Uterus (tissue), 2 donors: ENCODE measurements at regions not wholly inside any gene's neighbourhood (a gene's known extent, or its start where the extent isn't known, plus 50 kb on each side); places are given as distances from the start of the nearest gene placed in this dataset.

ENCODE experiments used
- POLR2A ChIP-seq, 2 donors: fragments of 450-650 bp; IDR thresholded peaks; one replicate each; pipeline ENCODE4 v1.6.1; 2016; ENCODE audit warnings: antibody characterized with exemption in 2 of 2, mild to moderate bottlenecking in 1 of 2, moderate library complexity in 1 of 2
- TF ChIP-seq, protein P1 (sequence below), 4 experiments: fragments of 200-600 bp in 2 of 4; fragments of 450-650 bp in 2 of 4; sonication (generic) in 2 of 4; IDR thresholded peaks; one replicate each; pipeline ENCODE4 v1.5.1; 2016 to 2019; ENCODE audit warnings: antibody characterized with exemption in 4 of 4, mild to moderate bottlenecking in 2 of 4, moderate library complexity in 1 of 4

DNA sequence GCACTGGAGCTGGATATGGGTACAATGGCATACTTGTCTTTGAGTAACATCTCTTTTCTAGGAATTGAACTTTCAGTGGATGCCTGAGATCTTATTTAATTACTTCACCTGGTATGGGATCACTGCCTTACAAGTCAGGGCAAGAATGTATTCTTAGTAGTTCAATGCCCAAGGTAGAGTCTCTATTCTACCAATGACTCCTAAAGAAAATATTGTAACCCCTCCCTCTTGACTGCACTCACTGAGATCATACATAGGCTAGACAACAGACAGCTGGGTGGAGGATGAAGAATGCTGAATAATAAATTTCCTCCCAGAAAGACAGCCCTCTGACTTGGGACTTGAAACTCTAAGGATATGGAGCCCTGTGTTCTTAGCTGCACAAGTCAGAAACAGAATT lies 1216.3 kb upstream of the ACO1 start:
- TF ChIP-seq, protein P1, sequence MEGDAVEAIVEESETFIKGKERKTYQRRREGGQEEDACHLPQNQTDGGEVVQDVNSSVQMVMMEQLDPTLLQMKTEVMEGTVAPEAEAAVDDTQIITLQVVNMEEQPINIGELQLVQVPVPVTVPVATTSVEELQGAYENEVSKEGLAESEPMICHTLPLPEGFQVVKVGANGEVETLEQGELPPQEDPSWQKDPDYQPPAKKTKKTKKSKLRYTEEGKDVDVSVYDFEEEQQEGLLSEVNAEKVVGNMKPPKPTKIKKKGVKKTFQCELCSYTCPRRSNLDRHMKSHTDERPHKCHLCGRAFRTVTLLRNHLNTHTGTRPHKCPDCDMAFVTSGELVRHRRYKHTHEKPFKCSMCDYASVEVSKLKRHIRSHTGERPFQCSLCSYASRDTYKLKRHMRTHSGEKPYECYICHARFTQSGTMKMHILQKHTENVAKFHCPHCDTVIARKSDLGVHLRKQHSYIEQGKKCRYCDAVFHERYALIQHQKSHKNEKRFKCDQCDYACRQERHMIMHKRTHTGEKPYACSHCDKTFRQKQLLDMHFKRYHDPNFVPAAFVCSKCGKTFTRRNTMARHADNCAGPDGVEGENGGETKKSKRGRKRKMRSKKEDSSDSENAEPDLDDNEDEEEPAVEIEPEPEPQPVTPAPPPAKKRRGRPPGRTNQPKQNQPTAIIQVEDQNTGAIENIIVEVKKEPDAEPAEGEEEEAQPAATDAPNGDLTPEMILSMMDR (IDR thresholded peaks at IDR 0.05) = no peak
- no peak for TF ChIP-seq POLR2A (IDR thresholded peaks at IDR 0.05)
